H1 (cell line): ENCODE measurements at regions not wholly inside any gene's neighbourhood (a gene's known extent, or its start where the extent isn't known, plus 50 kb on each side); places are given as distances from the start of the nearest gene placed in this dataset.

Experiments used
- CTCF ChIA-PET: fragments of 300-600 bp; sonication (Branson Sonifier 250); formaldehyde crosslinking; loops from one replicate; lab custom pipeline; 2021; ENCODE audit not compliant: partially characterized antibody; lab: Charles Lee
- POLR2A ChIA-PET: fragments of 300-600 bp; sonication (Branson Sonifier 250); formaldehyde crosslinking; loops from one replicate; lab custom pipeline; 2021; ENCODE audit warnings: inconsistent platforms; ENCODE audit not compliant: partially characterized antibody; lab: Charles Lee
- DNase-seq, 2 experiments: peaks; one replicate each; pipeline versions ENCODE4 v3.0.0 to v3.0.0-alpha.2; 2010 to 2022; ENCODE audit warnings: low spot score in 2 of 2, low read depth in 1 of 2, mixed read lengths in 1 of 2
- FAIRE-seq: peaks from 2 replicates; lab custom pipeline; 2011; peaks lifted over from hg19 to GRCh38; lab: Jason Lieb, UNC
- H2AFZ ChIP-seq: 2 replicates; pipeline ENCODE4 v1.8.1; 2012; ENCODE audit warnings: low read length, inconsistent platforms
- H2AK5ac ChIP-seq: 2 replicates; pipeline ENCODE4 v1.6.1; 2013; ENCODE audit warnings: low read depth, low read length
- H2BK120ac ChIP-seq: replicated peaks from 2 replicates; pipeline ENCODE3; 2013; ENCODE audit warnings: low read depth, low read length, inconsistent platforms
- H2BK12ac ChIP-seq: 2 replicates; pipeline ENCODE4 v1.6.1; 2013; ENCODE audit warnings: low read depth, low read length
- H2BK15ac ChIP-seq: 2 replicates; pipeline ENCODE4 v1.6.1; 2013; ENCODE audit warnings: low read length
- H2BK20ac ChIP-seq: 2 replicates; pipeline ENCODE4 v1.6.1; 2013; ENCODE audit warnings: low read length
- H2BK5ac ChIP-seq: 2 replicates; pipeline ENCODE4 v1.6.1; 2013; ENCODE audit warnings: low read depth, low read length
- H3K14ac ChIP-seq: 2 replicates; pipeline ENCODE4 v1.6.1; 2013; ENCODE audit warnings: inconsistent platforms; ENCODE audit not compliant: insufficient read length
- H3K18ac ChIP-seq: 2 replicates; pipeline ENCODE4 v1.6.1; 2013; ENCODE audit warnings: low read length; ENCODE audit errors: extremely low read depth
- H3K23ac ChIP-seq: 2 replicates; pipeline ENCODE4 v1.6.1; 2013; ENCODE audit warnings: inconsistent platforms; ENCODE audit not compliant: insufficient read length
- H3K23me2 ChIP-seq: 2 replicates; pipeline ENCODE4 v1.6.1; 2013; ENCODE audit warnings: low read depth, low read length
- H3K27ac ChIP-seq: 2 replicates; pipeline ENCODE4 v1.6.1; 2011; ENCODE audit warnings: low read depth, low read length, inconsistent platforms
- H3K27me3 ChIP-seq, 4 experiments: replicated peaks in 1 of 4; 1 replicate in 1 of 4; 2 replicates in 3 of 4; pipeline versions ENCODE4 v1.6.1 to v1.8.1; 2011 to 2013; ENCODE audit warnings: low read length in 3 of 4, mild to moderate bottlenecking in 3 of 4, inconsistent platforms in 2 of 4, mixed read lengths in 2 of 4, moderate library complexity in 1 of 4; ENCODE audit not compliant: control insufficient read depth in 3 of 4, insufficient read depth in 3 of 4; ENCODE audit errors: extremely low read depth in 1 of 4
- H3K36me3 ChIP-seq, 4 experiments: 2 replicates each; pipeline versions ENCODE4 v1.6.1 to v1.8.1; 2011 to 2013; ENCODE audit warnings: mild to moderate bottlenecking in 4 of 4, low read length in 3 of 4, moderate library complexity in 2 of 4, control low read depth in 1 of 4, inconsistent platforms in 1 of 4; ENCODE audit not compliant: insufficient read depth in 4 of 4, control insufficient read depth in 2 of 4
- H3K4ac ChIP-seq: replicated peaks from 2 replicates; pipeline ENCODE3; 2013; ENCODE audit warnings: low read length, low read depth, mixed read lengths, inconsistent platforms; ENCODE audit not compliant: insufficient read length
- H3K4me1 ChIP-seq, 4 experiments: replicated peaks in 1 of 4; 1 replicate in 1 of 4; 2 replicates in 3 of 4; pipeline versions ENCODE4 v1.6.1 to v1.8.1; 2011 to 2013; ENCODE audit warnings: low read length in 3 of 4, inconsistent platforms in 2 of 4, mixed read lengths in 1 of 4; ENCODE audit not compliant: insufficient read depth in 4 of 4, control insufficient read depth in 3 of 4
- H3K4me2 ChIP-seq, 2 experiments: 2 replicates each; pipeline versions ENCODE4 v1.6.1 to v1.8.1; 2011 to 2013; ENCODE audit warnings: low read depth in 2 of 2, low read length in 2 of 2, control low read depth in 1 of 2, inconsistent platforms in 1 of 2, mild to moderate bottlenecking in 1 of 2; ENCODE audit not compliant: insufficient read depth in 1 of 2
- H3K4me3 ChIP-seq, 4 experiments: fragments of 200-600, 300-600 bp in 1 of 4; sonication (generic), shearing (Covaris generic), sonication (Bioruptor Twin) in 1 of 4; 2 replicates each; pipeline versions ENCODE4 v1.5.1 to v1.8.1; 2011 to 2016; ENCODE audit warnings: low read length in 4 of 4, low read depth in 3 of 4, control low read depth in 2 of 4, inconsistent platforms in 2 of 4, mild to moderate bottlenecking in 2 of 4, mixed read lengths in 1 of 4, moderate library complexity in 1 of 4; ENCODE audit not compliant: insufficient read depth in 2 of 4; ENCODE audit errors: extremely low read depth in 1 of 4
- H3K56ac ChIP-seq: replicated peaks from 2 replicates; pipeline ENCODE3; 2013; ENCODE audit warnings: low read depth, mild to moderate bottlenecking, mixed read lengths, low read length, inconsistent platforms; ENCODE audit not compliant: insufficient read length
- H3K79me1 ChIP-seq: 2 replicates; pipeline ENCODE4 v1.6.1; 2013; ENCODE audit warnings: low read depth, low read length, control low read depth
- H3K79me2 ChIP-seq, 2 experiments: 2 replicates each; pipeline versions ENCODE4 v1.6.1 to v1.8.1; 2012 to 2013; ENCODE audit warnings: low read length in 2 of 2, mild to moderate bottlenecking in 2 of 2, inconsistent platforms in 1 of 2; ENCODE audit not compliant: insufficient read depth in 2 of 2, control insufficient read depth in 1 of 2
- H3K9ac ChIP-seq, 4 experiments: replicated peaks in 1 of 4; 1 replicate in 1 of 4; 2 replicates in 3 of 4; pipeline versions ENCODE4 v1.6.1 to v1.8.1; 2011 to 2013; ENCODE audit warnings: low read depth in 3 of 4, low read length in 3 of 4, control low read depth in 2 of 4, mild to moderate bottlenecking in 2 of 4, moderate library complexity in 2 of 4, inconsistent platforms in 1 of 4; ENCODE audit errors: extremely low read depth in 1 of 4
- H3K9me3 ChIP-seq, 2 experiments: 2 replicates each; pipeline versions ENCODE4 v1.6.1 to v1.8.1; 2012 to 2013; ENCODE audit warnings: mild to moderate bottlenecking in 2 of 2, moderate library complexity in 2 of 2, control low read depth in 1 of 2, inconsistent platforms in 1 of 2, low read depth in 1 of 2, low read length in 1 of 2, mixed read lengths in 1 of 2; ENCODE audit not compliant: insufficient read depth in 2 of 2
- H4K20me1 ChIP-seq, 2 experiments: replicated peaks in 1 of 2; 2 replicates each; pipeline versions ENCODE3 to v1.8.1; 2011 to 2013; ENCODE audit warnings: inconsistent platforms in 2 of 2, low read length in 2 of 2, mild to moderate bottlenecking in 1 of 2; ENCODE audit not compliant: insufficient read depth in 2 of 2, control insufficient read depth in 1 of 2
- H4K5ac ChIP-seq: 2 replicates; pipeline ENCODE4 v1.6.1; 2013; ENCODE audit warnings: low read length, low read depth, mixed read lengths, inconsistent platforms; ENCODE audit not compliant: insufficient read length
- H4K8ac ChIP-seq: 2 replicates; pipeline ENCODE4 v1.8.0; 2013; ENCODE audit warnings: mild to moderate bottlenecking, moderate library complexity, low read length, inconsistent platforms; ENCODE audit not compliant: insufficient read depth; ENCODE audit errors: extremely low read depth
- H4K91ac ChIP-seq: replicated peaks from 2 replicates; pipeline ENCODE3; 2013; ENCODE audit warnings: low read length, mixed read lengths, inconsistent platforms; ENCODE audit not compliant: insufficient read length
- ASH2L ChIP-seq: fragments of 200-600, 300-600 bp; sonication (generic); IDR thresholded peaks from one replicate; pipeline ENCODE4 v1.7.1; 2017; ENCODE audit warnings: low read length
- ATF2 ChIP-seq: IDR thresholded peaks from 2 replicates; pipeline ENCODE4 v1.6.1; 2012; ENCODE audit warnings: low read length, inconsistent platforms
- BCL11A ChIP-seq, 2 experiments: IDR thresholded peaks; one replicate each; pipeline ENCODE4 v1.6.1; 2011; ENCODE audit warnings: low read depth in 2 of 2, low read length in 2 of 2, mild to moderate bottlenecking in 2 of 2
- CREB1 ChIP-seq: IDR thresholded peaks from 2 replicates; pipeline ENCODE4 v1.6.1; 2012; ENCODE audit warnings: inconsistent platforms
- CTBP2 ChIP-seq: IDR thresholded peaks from 2 replicates; pipeline ENCODE4 v1.7.0; 2011; ENCODE audit warnings: borderline replicate concordance, mild to moderate bottlenecking, moderate library complexity, mixed read lengths, low read length; ENCODE audit not compliant: insufficient read depth, insufficient read length
- HDAC6 ChIP-seq: IDR thresholded peaks from one replicate; pipeline ENCODE4 v1.7.1; 2012; ENCODE audit warnings: low read depth, mild to moderate bottlenecking, inconsistent platforms, low read length, moderate library complexity
- JUND ChIP-seq: IDR thresholded peaks from 2 replicates; pipeline ENCODE4 v1.6.1; 2011; ENCODE audit warnings: mild to moderate bottlenecking, improper control_type of control experiment, low read length
- KDM1A ChIP-seq: fragments of 200-600, 300-600 bp; sonication (generic); IDR thresholded peaks from 2 replicates; pipeline ENCODE4 v1.7.1; 2016; ENCODE audit warnings: mild to moderate bottlenecking, low read length, borderline replicate concordance
- KDM5A ChIP-seq: fragments of 200-600 bp; IDR thresholded peaks from 2 replicates; pipeline ENCODE4 v1.7.1; 2012; ENCODE audit warnings: mild to moderate bottlenecking, low read length, inconsistent platforms, mixed read lengths
- MAFK ChIP-seq: IDR thresholded peaks from 2 replicates; pipeline ENCODE4 v1.6.1; 2012; ENCODE audit warnings: low read depth, mild to moderate bottlenecking, improper control_type of control experiment, low read length
- SIN3A ChIP-seq, 2 experiments: IDR thresholded peaks in 1 of 2; conservative IDR thresholded peaks in 1 of 2; 2 replicates each; pipeline ENCODE4 v1.6.1; 2011 to 2012; ENCODE audit warnings: low read length in 2 of 2, improper control_type of control experiment in 1 of 2, low read depth in 1 of 2, mild to moderate bottlenecking in 1 of 2
- SIRT6 ChIP-seq: IDR thresholded peaks from one replicate; pipeline ENCODE4 v1.7.1; 2012; ENCODE audit warnings: low read length, inconsistent platforms
- SIX5 ChIP-seq: IDR thresholded peaks from 2 replicates; pipeline ENCODE4 v1.6.1; 2011; ENCODE audit warnings: mild to moderate bottlenecking, low read depth, low read length
- TEAD4 ChIP-seq: IDR thresholded peaks from 2 replicates; pipeline ENCODE4 v1.6.1; 2012; ENCODE audit warnings: low read depth, low read length, inconsistent platforms, mixed read lengths
- WGBS, 2 experiments: shearing (Covaris generic) in 1 of 2; methylation state at CpG; one replicate each; pipeline versions ENCODE4 v1.1.6 to v1.1.7; 2013 to 2015; ENCODE audit warnings: low lambda C conversion rate in 2 of 2, mixed read lengths in 2 of 2, inconsistent platforms in 1 of 2, low coverage in 1 of 2, missing lambda C conversion rate in 1 of 2; ENCODE audit not compliant: insufficient replicate concordance in 2 of 2, insufficient coverage in 1 of 2, insufficient read length in 1 of 2; ENCODE audit errors: extremely low coverage in 1 of 2, missing lambda C conversion rate in 1 of 2; 5-methylcytosine and 5-hydroxymethylcytosine counted together

- FAIRE-seq (no peak), DNase-seq (no peak)
- H2AK5ac ChIP-seq = no peak overlapping the region
- H2BK15ac ChIP-seq = no peak overlapping the region
- no peaks in the 10 kb centered on the region for H3K4me1 ChIP-seq
- no peak overlapping the region for H2BK20ac ChIP-seq
- no peak overlapping the region for H2AFZ ChIP-seq
- no peak overlapping the region for H4K8ac ChIP-seq
- ChIA-PET POLR2A (interaction anchor here (2.0 kb wide), 1 partner anchor 328 kb away, joined by 9 read pairs; the partner anchor contains the start of gene SNX18), CTCF (interaction anchor here (0.8 to 4.2 kb wide), 27 partner anchors 11 to 420 kb away, joined by 3 to 33 read pairs (median 5); partner anchors contain the start of gene SNX18)
- H2BK12ac ChIP-seq = no peak overlapping the region
- H4K20me1 ChIP-seq = no peaks in the 10 kb centered on the region
- H3K9me3 ChIP-seq = no peaks in the 10 kb centered on the region
- H3K23ac ChIP-seq = no peak overlapping the region
- H3K4me3 ChIP-seq = no peak overlapping the region
- no peak overlapping the region for H3K56ac ChIP-seq
- H2BK5ac ChIP-seq = no peak overlapping the region
- H3K4me2 ChIP-seq = no peak overlapping the region
- H3K27me3 ChIP-seq = no peaks in the 10 kb centered on the region
- no peaks in the 10 kb centered on the region for H3K79me1 ChIP-seq
- H3K18ac ChIP-seq = no peak overlapping the region
- H3K14ac ChIP-seq = no peak overlapping the region
- H2BK120ac ChIP-seq = no peak overlapping the region
- H3K27ac ChIP-seq = no peak overlapping the region
- no peaks in the 10 kb centered on the region for H3K23me2 ChIP-seq
- no peak overlapping the region for H3K4ac ChIP-seq
- no peaks in the 10 kb centered on the region for H3K79me2 ChIP-seq
- H4K91ac ChIP-seq = no peak overlapping the region
- WGBS, 2 experiments = 63% methylated on average over 3 of the region's 3 CpGs; no CpG with 5 or more reads in 1 of the 2 experiments
- no peak overlapping the region for H4K5ac ChIP-seq
- H3K36me3 ChIP-seq = no peaks in the 10 kb centered on the region
- no peak overlapping the region for H3K9ac ChIP-seq
- no peak for TF ChIP-seq BCL11A (IDR thresholded peaks at IDR 0.05; ENCODE audit: low read depth in 2 of 2, low read length in 2 of 2)
- no peak for TF ChIP-seq SIN3A (conservative IDR thresholded peaks at IDR 0.05 in 1 of 2, IDR thresholded peaks at IDR 0.05 in 1 of 2; ENCODE audit: low read depth in 1 of 2, low read length in 2 of 2)
- TF ChIP-seq TEAD4 = no peak
- TF ChIP-seq KDM1A = no peak
- TF ChIP-seq HDAC6 = no peak
- TF ChIP-seq ASH2L = no peak
- no peak for TF ChIP-seq KDM5A
- no peak for TF ChIP-seq ATF2
- TF ChIP-seq CTBP2 = no peak
- TF ChIP-seq SIRT6 = no peak
- TF ChIP-seq MAFK = no peak
- no peak for TF ChIP-seq SIX5
- TF ChIP-seq CREB1 = no peak
- no peak for TF ChIP-seq JUND
Measured at GRCh38 chr5:54845567-54845941, 139.8 kb downstream of the ESM1 start.
